Cardiac muscle cell (in vitro differentiated cells and primary cell): ENCODE measurements at regions not wholly inside any gene's neighbourhood (a gene's known extent, or its start where the extent isn't known, plus 50 kb on each side); places are given as distances from the start of the nearest gene placed in this dataset.
"Not testable (repeated sequence)": the region's sequence is repeated elsewhere in the genome, so short reads cannot be mapped to it uniquely, and the experiment has no call there.

Experiments used
- DNase-seq, 2 donors: peaks; one replicate each; pipeline versions ENCODE4 v3.0.0 to v3.0.0-alpha.2; 2010 to 2017; ENCODE audit warnings: low read depth in 1 of 2, low spot score in 1 of 2
- H3K27ac ChIP-seq: fragments of 200-600 bp; sonication (generic); 2 replicates; pipeline ENCODE4 v1.5.1; 2016
- H3K27me3 ChIP-seq: fragments of 200-600 bp; sonication (generic); 2 replicates; pipeline ENCODE4 v1.6.0; 2016; ENCODE audit warnings: control low read depth
- H3K36me3 ChIP-seq: fragments of 200-600 bp; sonication (generic); 2 replicates; pipeline ENCODE4 v1.5.1; 2016; ENCODE audit warnings: control low read depth
- H3K4me1 ChIP-seq: fragments of 200-600 bp; sonication (generic); 2 replicates; pipeline ENCODE4 v1.8.1; 2017; ENCODE audit warnings: low read depth, mild to moderate bottlenecking, mixed run types
- H3K4me3 ChIP-seq: fragments of 200-600 bp; sonication (generic); 2 replicates; pipeline ENCODE4 v1.5.1; 2016; ENCODE audit warnings: mild to moderate bottlenecking
- H3K9me3 ChIP-seq: fragments of 200-600 bp; sonication (generic); 2 replicates; pipeline ENCODE4 v1.5.1; 2017; ENCODE audit warnings: low read depth, mild to moderate bottlenecking, control low read depth
- CTCF ChIP-seq: IDR thresholded peaks from 2 replicates; pipeline ENCODE4 v1.5.1; 2012; ENCODE audit warnings: low read depth, mild to moderate bottlenecking, low read length

DNA sequence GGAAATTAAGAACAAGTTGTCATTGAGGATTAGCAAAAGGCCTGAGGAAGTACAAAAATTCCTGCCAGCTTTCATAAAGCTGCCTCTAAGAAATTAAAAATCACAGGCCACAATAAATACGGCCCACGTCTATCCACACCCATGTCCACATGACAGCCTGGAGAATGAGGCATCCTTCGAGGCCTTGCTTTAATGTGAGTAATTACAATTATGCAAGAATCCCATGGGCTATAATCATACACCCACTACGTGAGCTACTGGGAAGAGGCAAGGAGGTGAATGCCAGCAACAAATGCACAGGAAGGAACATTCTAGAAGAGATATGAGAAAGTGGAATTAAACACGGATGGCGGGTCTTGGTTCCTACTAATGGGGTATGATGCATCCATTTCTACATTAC is 65.4 kb upstream of the ZFHX3 start:
- H3K4me1 ChIP-seq, result no peaks in the 10 kb centered on the region
- no peak overlapping the region for H3K27ac ChIP-seq
- H3K27me3 ChIP-seq, result no peaks in the 10 kb centered on the region
- H3K36me3 ChIP-seq, result no peaks in the 10 kb centered on the region
- no peak for TF ChIP-seq CTCF
- DNase-seq, result peak in 1 of 2 donors; percentile 70
- no peak overlapping the region for H3K4me3 ChIP-seq
- no peaks in the 10 kb centered on the region for H3K9me3 ChIP-seq

DNA sequence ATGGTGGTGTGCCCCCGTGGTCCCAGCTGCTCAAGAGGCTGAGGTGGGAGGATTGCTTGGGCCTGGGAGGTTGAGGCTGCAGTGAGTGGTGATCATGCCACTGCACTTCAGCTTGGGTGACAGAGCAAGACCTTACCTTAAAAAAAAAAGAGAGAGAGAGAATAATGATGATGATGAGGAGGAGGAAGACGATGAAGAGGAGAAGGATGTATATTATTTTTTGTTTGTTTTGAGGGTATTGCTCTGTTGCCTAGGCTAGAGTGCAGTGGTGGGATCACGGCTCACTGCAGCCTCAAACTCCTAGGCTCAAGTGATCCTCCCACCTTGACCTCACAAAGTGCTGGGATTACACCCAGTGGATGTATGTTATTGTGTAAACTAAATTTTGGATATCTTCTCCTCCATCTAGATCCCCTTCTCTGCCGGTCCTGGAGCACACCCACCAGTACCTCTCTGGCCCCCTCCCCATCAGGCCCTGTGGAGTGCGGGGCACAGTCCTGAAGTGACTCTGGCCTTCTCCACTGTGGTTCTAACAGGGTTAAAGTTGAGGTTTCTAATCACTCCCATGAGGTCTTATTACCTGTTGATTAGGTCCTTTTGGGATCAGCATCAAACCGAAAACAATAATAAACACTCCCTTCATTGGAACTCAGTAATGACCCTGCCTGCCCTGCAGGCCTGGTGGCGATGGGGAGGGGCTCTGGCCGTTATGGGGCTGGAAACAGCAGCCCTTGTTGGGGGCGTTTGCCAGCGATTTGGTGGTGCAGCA is 60.5 kb upstream of the ZFHX3 start:
- Histone ChIP-seq H3K4me1 (no peaks in the 10 kb centered on the region), H3K27me3 (no peaks in the 10 kb centered on the region), H3K9me3 (no peaks in the 10 kb centered on the region), H3K27ac (no peak overlapping the region), H3K4me3 (no peak overlapping the region), H3K36me3 (no peaks in the 10 kb centered on the region)
- TF ChIP-seq CTCF, result no peak
- no peak for DNase-seq

DNA sequence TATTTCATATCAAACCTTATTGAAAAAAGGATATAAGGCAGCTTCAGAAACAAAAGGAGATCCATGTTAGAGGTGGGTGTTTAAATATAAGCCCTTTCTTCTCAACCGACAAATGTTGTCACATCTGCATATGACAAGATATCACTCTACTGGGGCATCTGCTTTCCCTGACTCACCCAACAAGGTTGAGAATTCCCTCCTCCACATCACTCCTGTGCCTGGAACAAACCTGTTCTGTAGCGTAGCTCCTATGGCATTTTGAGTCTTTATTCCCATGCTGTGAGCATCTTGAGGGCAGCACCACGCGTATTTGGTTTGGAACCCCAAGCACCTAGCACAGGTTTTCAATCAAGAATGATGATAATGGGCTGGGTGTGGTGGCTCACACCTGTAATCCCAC is 59.4 kb upstream of the ZFHX3 start:
- no peaks in the 10 kb centered on the region for H3K4me1 ChIP-seq
- no peaks in the 10 kb centered on the region for H3K27me3 ChIP-seq
- no peak for TF ChIP-seq CTCF
- no peak overlapping the region for H3K4me3 ChIP-seq
- H3K9me3 ChIP-seq, result no peaks in the 10 kb centered on the region
- DNase-seq, result no peak
- H3K36me3 ChIP-seq, result no peaks in the 10 kb centered on the region
- H3K27ac ChIP-seq, result no peak overlapping the region

- H3K4me3 ChIP-seq, result no peak overlapping the region
- no peaks in the 10 kb centered on the region for H3K27me3 ChIP-seq
- no peaks in the 10 kb centered on the region for H3K9me3 ChIP-seq
- no peak for TF ChIP-seq CTCF
- H3K36me3 ChIP-seq, result no peaks in the 10 kb centered on the region
- DNase-seq, result no peak
- no peak overlapping the region for H3K27ac ChIP-seq
- H3K4me1 ChIP-seq, result no peaks in the 10 kb centered on the region
These were observed 58.6 kb upstream of the ZFHX3 start for GRCh38 chr16:73106329-73107034.

DNA sequence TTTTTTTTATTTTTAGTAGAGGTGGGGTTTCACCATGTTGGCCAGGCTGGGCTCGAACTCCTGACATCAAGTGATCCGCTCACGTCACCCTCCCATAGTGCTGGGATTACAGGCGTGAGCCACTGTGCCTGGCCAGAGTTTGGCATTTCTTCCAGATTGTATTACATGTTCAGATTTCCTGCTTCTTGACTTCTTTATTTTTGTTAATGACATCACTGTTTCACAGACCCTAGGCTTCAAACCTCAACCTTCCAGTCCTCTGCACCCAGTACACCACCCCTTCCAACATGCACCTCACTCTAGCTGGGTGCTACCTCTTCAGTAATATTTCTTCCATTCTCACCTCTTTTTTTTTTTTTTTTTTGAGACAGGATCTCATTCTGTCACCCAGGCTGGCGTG is 53.6 kb upstream of the ZFHX3 start:
- Histone ChIP-seq H3K36me3 (no peaks in the 10 kb centered on the region), H3K4me1 (no peaks in the 10 kb centered on the region), H3K9me3 (no peaks in the 10 kb centered on the region), H3K27me3 (no peaks in the 10 kb centered on the region), H3K27ac (no peak overlapping the region), H3K4me3 (no peak overlapping the region)
- no peak for DNase-seq
- TF ChIP-seq CTCF, result no peak

- not testable (repeated sequence) for H3K4me1 ChIP-seq, DNase-seq, H3K27ac ChIP-seq
These were observed 51.7 kb upstream of the ZFHX3 start for GRCh38 chr16:73099601-73100000.

More at GRCh38 chr16:73099601-73100000, 51.7 kb upstream of the ZFHX3 start:
- not testable (repeated sequence) for H3K9me3 ChIP-seq, H3K4me3 ChIP-seq, H3K27me3 ChIP-seq, H3K36me3 ChIP-seq
